Lower lobe of right lung (tissue), 2 donors: ENCODE measurements at regions not wholly inside any gene's neighbourhood (a gene's known extent, or its start where the extent isn't known, plus 50 kb on each side); places are given as distances from the start of the nearest gene placed in this dataset.
A peak's percentile ranks its signal among the peaks of the same experiment; 100 is the strongest.

Experiments used
- ATAC-seq, 2 donors: fragments of 200-7000 bp; cut with Tn5 transposase; one replicate each; pipeline ENCODE4 v1.9.1; 2020 to 2022; ENCODE audit warnings: mild to moderate bottlenecking in 2 of 2, moderate library complexity in 2 of 2
- DNase-seq: peaks from one replicate; pipeline ENCODE4 v3.0.0-alpha.2; 2020
- H3K27ac ChIP-seq: fragments of 200-600 bp; one replicate; pipeline ENCODE4 v1.8.0; 2022
- H3K27me3 ChIP-seq: fragments of 200-600 bp; one replicate; pipeline ENCODE4 v1.8.0; 2022; ENCODE audit warnings: low read depth
- H3K36me3 ChIP-seq: fragments of 200-600 bp; one replicate; pipeline ENCODE4 v1.8.0; 2022; ENCODE audit warnings: mild to moderate bottlenecking
- H3K4me1 ChIP-seq: fragments of 200-600 bp; one replicate; pipeline ENCODE4 v1.8.0; 2022
- H3K4me3 ChIP-seq: fragments of 200-600 bp; one replicate; pipeline ENCODE4 v1.8.0; 2022; ENCODE audit warnings: mild to moderate bottlenecking
- H3K9me3 ChIP-seq: fragments of 200-600 bp; one replicate; pipeline ENCODE4 v1.8.0; 2022
- intact Hi-C: fragments of 100-400 bp; cut with DNase I; formaldehyde crosslinking; loops from one replicate; pipeline ENCODE4 v1.11.0; 2022
- TF ChIP-seq, protein P1 (sequence below): fragments of 200-600 bp; IDR thresholded peaks from one replicate; pipeline ENCODE4 v1.8.0; 2022; ENCODE audit warnings: antibody characterized with exemption, mild to moderate bottlenecking
- donor health status: DM: no; HTN: yes; CAD: no; lungs with severe emphysema.

GRCh38 chr11:130554241-130555055 lies 106.0 kb downstream of the ADAMTS15 start:
- H3K27ac ChIP-seq = no peak overlapping the region

DNA sequence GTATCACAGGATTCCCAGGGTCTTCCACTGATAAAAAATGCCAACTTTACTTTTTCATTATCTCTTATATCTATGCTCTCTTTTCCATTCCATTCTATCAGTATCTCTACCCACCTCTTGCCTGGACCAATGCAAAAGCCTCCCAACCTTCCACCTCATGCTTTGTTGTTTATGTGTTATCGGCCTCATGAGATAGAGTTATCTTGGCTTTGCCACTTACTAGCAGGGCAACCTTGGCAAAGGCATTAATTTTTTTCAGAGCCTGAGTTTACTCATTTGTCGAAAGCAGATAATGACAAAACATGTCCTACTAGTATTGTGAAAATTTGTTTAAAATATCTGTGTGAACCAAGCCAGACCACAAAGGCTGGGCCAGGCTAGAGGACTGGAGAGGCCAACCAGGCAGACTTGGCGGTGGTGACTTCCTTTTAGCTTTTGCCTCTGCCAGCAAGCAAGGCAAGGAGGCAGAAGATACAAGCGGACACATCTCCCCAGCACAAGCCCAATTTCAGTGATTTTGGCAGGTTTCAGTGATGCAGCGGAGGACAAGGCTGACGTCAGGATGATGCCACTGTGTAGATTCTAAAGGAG lies 106.9 kb downstream of the ADAMTS15 start:
- no peak overlapping the region for H3K4me3 ChIP-seq
- intact Hi-C loops = no loop called here
- H3K9me3 ChIP-seq = no peaks in the 10 kb centered on the region
- ATAC-seq (peak in 1 of 2 donors; percentile 29), DNase-seq (no peak)
- no peak overlapping the region for H3K27ac ChIP-seq
- no peaks in the 10 kb centered on the region for H3K27me3 ChIP-seq
- TF ChIP-seq, protein P1, sequence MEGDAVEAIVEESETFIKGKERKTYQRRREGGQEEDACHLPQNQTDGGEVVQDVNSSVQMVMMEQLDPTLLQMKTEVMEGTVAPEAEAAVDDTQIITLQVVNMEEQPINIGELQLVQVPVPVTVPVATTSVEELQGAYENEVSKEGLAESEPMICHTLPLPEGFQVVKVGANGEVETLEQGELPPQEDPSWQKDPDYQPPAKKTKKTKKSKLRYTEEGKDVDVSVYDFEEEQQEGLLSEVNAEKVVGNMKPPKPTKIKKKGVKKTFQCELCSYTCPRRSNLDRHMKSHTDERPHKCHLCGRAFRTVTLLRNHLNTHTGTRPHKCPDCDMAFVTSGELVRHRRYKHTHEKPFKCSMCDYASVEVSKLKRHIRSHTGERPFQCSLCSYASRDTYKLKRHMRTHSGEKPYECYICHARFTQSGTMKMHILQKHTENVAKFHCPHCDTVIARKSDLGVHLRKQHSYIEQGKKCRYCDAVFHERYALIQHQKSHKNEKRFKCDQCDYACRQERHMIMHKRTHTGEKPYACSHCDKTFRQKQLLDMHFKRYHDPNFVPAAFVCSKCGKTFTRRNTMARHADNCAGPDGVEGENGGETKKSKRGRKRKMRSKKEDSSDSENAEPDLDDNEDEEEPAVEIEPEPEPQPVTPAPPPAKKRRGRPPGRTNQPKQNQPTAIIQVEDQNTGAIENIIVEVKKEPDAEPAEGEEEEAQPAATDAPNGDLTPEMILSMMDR = no peak
- peaks cover 27% of the 10 kb centered on the region for H3K4me1 ChIP-seq
- no peaks in the 10 kb centered on the region for H3K36me3 ChIP-seq

More at GRCh38 chr11:130554241-130555055, 106.0 kb downstream of the ADAMTS15 start:
- ATAC-seq (peak in 1 of 2 donors; percentile 39), DNase-seq (no peak)
- Histone ChIP-seq H3K4me1 (peaks cover 28% of the 10 kb centered on the region), H3K9me3 (no peaks in the 10 kb centered on the region), H3K36me3 (no peaks in the 10 kb centered on the region), H3K4me3 (no peak overlapping the region), H3K27me3 (no peaks in the 10 kb centered on the region)
- intact Hi-C loops = no loop called here
- TF ChIP-seq, protein P1 = no peak

DNA sequence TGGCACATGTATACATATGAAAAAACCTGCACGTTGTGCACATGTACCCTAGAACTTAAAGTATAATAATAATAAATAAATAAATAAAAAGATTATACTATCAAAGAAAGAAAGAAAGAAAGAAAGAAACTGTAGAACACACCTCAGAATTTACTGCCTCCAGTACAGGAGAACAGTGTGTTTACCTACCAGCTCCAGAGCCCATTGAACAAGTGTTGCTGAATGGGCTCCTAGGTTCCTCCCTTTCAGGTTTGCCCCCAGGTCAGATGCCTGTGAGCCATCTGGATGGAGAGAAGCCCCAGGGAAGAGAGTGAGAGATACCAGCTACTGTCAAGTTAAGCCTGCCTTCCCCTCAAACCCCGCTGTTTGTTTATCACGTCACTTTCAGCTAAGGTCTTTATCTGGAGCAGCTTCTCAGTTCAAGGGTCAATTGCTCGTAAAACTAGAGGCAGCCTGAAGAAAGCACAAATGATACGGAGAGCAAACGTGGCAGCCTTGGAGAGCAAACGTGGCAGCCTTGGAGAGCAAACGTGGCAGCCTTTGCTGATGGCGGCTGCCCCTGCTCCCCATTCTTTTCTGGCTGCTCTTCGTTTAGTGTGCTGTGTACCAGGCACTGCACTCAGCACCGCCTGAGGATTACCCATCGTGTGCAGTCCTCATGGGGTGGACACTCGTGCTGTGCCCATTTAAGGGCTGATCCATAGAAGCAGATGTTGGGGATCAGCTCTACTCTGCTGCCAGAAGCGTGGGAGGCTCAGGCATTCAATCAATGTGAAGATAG lies 111.7 kb downstream of the ADAMTS15 start:
- no peak for DNase-seq
- no peaks in the 10 kb centered on the region for H3K36me3 ChIP-seq
- H3K9me3 ChIP-seq = no peaks in the 10 kb centered on the region
- intact Hi-C loops = no loop called here
- peak in 1 of 2 donors; percentile 25 for ATAC-seq
- TF ChIP-seq, protein P1 = no peak
- no peak overlapping the region for H3K27ac ChIP-seq
- H3K27me3 ChIP-seq = no peaks in the 10 kb centered on the region
- H3K4me1 ChIP-seq = peaks cover 4% of the 10 kb centered on the region
- H3K4me3 ChIP-seq = no peak overlapping the region

GRCh38 chr11:130560781-130561109 lies 112.3 kb downstream of the ADAMTS15 start:
- no peak for ATAC-seq
- Histone ChIP-seq H3K4me1 (no peaks in the 10 kb centered on the region), H3K36me3 (no peaks in the 10 kb centered on the region), H3K4me3 (no peak overlapping the region), H3K9me3 (no peaks in the 10 kb centered on the region), H3K27ac (no peak overlapping the region), H3K27me3 (no peaks in the 10 kb centered on the region)
- TF ChIP-seq, protein P1 = no peak
- DNase-seq = no peak
- intact Hi-C loops = no loop called here

DNA sequence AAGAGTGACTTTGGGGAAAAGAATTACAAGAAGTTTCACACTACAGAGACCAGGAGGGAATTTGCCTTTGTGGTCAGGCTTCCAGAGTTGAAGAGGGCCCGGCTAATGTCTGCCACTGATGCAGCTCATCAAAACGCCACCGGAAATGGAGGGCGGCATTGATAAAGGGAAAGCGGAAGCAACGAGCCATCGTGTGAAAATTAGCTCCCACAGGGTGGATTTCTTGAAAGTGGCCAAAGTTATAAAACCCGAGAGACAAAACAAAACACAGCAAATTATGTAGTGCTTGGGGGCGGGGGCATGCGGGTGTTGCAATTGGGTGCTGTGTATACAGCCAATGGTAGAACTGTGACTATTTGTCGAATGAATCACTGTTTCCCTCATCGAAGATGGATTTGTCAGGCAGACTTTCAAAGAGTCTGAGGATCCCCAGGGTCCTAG lies 113.0 kb downstream of the ADAMTS15 start:
- Histone ChIP-seq H3K9me3 (no peaks in the 10 kb centered on the region), H3K4me1 (no peaks in the 10 kb centered on the region), H3K27me3 (no peaks in the 10 kb centered on the region), H3K27ac (no peak overlapping the region), H3K36me3 (no peaks in the 10 kb centered on the region), H3K4me3 (no peak overlapping the region)
- TF ChIP-seq, protein P1 = no peak
- DNase-seq = no peak
- intact Hi-C loops = no loop called here
- no peak for ATAC-seq
